Mesodermal cell (in vitro differentiated cells): ENCODE measurements at regions not wholly inside any gene's neighbourhood (a gene's known extent, or its start where the extent isn't known, plus 50 kb on each side); places are given as distances from the start of the nearest gene placed in this dataset.

Experiments used
- H3K27ac ChIP-seq: 2 replicates; pipeline ENCODE4 v1.7.0; 2013; ENCODE audit warnings: mild to moderate bottlenecking, low read depth, low read length, moderate library complexity; ENCODE audit not compliant: severe bottlenecking
- H3K36me3 ChIP-seq: 2 replicates; pipeline ENCODE4 v1.7.1; 2013; ENCODE audit warnings: mild to moderate bottlenecking, low read length, moderate library complexity; ENCODE audit not compliant: control insufficient read depth, insufficient read depth
- H3K4me1 ChIP-seq: one replicate; pipeline ENCODE4 v1.7.1; 2013; ENCODE audit warnings: mild to moderate bottlenecking, low read length; ENCODE audit not compliant: insufficient read depth, control insufficient read depth, poor library complexity, severe bottlenecking
- H3K4me3 ChIP-seq: 2 replicates; pipeline ENCODE4 v1.7.0; 2013; ENCODE audit warnings: low read length, control low read depth, mild to moderate bottlenecking; ENCODE audit not compliant: insufficient read depth, poor library complexity, severe bottlenecking; ENCODE audit errors: extremely low read depth
- H3K9me3 ChIP-seq: 2 replicates; pipeline ENCODE4 v1.7.1; 2013; ENCODE audit warnings: mild to moderate bottlenecking, low read length, moderate library complexity; ENCODE audit not compliant: control insufficient read depth
- WGBS, 2 experiments: methylation state at CpG; one replicate each; pipeline ENCODE4 v1.1.5; 2013; ENCODE audit warnings: missing lambda C conversion rate in 2 of 2; ENCODE audit not compliant: insufficient coverage in 2 of 2; 5-methylcytosine and 5-hydroxymethylcytosine counted together

DNA sequence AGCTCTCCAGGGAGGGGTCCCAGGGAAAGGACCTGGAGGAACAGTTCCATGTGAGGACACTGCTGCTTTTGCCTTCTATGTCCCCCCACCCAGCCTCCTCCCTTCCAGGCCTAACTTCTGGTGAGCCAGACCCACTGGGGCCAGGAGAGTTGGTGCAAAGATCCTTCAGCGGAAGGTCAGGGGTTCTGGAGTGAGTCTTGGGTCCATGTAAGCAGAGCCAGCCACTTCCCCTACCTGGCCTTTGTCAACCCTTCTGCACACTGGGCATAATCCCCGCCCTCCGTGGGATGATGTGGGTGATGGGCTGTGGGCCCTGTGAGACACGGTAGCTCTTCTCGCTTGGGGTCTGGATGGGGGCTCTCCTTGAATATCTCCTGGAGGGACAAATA, 76.9 kb downstream of the RHOB start:
- 100% methylated on average over 1 of the region's 5 CpGs; no CpG with 5 or more reads in 1 of the 2 experiments for WGBS, 2 experiments
- Histone ChIP-seq H3K36me3 (no peaks in the 10 kb centered on the region), H3K4me1 (peaks cover 36% of the 10 kb centered on the region), H3K4me3 (no peak overlapping the region), H3K27ac (no peak overlapping the region), H3K9me3 (peaks cover 3% of the 10 kb centered on the region)

GRCh38 chr2:20524412-20525040, 77.7 kb downstream of the RHOB start:
- Histone ChIP-seq H3K4me1 (peaks cover 36% of the 10 kb centered on the region), H3K4me3 (no peak overlapping the region), H3K9me3 (no peaks in the 10 kb centered on the region), H3K36me3 (no peaks in the 10 kb centered on the region), H3K27ac (peak overlapping the region; percentile 73)
- 69 to 71% methylated on average over 16 of the region's 16 CpGs for WGBS, 2 experiments

DNA sequence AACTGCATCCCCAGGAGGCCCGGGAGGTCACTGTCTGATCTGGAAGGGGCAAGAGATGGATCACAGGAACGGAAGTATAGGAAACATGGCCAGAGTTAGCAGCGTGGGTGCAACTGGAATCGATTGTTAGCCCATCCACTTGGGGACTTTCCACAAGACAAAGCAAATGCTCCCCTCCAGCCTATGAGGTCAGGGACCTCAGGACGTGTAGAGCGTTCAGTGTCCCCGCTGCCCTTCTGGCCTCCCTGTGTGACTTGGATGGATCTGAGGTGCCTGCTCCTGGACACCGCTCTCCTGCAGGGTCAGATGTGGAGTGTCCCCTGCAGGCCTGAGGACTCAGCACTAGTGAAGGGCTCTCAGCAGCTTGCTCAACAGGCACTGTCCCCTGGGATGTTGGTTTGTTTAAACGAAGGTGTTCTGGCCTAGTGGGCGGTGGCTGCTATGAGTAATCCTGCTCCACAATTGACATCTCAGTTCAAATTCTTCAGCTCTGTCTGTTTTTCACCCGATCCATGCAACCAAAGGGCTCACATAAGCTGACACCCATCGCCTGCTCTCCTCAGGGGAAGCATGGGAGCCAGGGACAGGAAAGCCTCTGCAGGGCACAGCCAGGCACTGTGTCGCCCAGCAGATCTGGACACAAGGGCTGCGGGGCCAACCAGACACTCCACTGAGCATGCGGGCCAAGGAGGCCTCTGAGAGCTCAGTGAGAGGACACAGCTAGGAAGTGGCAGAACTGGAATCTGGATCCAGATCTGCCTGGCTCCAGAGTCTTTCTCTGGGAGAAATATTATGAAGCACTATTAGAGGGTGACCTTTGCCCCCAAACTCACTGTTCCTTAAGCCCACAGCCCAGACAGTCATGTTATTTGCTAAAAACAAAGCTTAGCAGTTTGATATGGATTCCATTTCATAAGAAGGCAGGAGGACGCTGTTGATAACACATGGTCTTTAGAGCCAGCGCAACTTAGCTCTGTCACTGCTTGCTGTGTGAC, 78.5 kb downstream of the RHOB start:
- 85 to 90% methylated on average over 15 to 16 of the region's 17 CpGs for WGBS, 2 experiments

DNA sequence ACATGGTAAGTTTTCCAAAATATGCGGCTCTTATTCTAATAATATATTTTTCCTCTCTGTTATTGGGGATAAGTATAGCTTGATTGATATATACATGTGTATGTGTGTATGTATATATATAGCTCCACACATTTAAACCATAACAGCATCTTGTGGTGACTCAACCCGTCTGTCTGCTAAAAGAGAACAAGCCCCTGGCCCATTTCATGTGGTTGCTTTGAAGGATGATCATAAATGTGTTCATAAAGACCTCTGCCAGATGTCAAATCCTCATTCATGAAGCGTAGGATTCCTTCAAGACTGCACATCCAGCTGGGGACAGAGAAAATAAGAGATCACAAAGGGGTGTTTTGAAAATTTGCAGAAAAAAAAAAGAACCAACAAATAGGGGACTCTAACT, 79.3 kb downstream of the RHOB start:
- H3K36me3 ChIP-seq: no peaks in the 10 kb centered on the region
- WGBS, 2 experiments: 60% methylated on average over 1 of the region's 3 CpGs; no CpG with 5 or more reads in 1 of the 2 experiments
- no peak overlapping the region for H3K27ac ChIP-seq
- no peaks in the 10 kb centered on the region for H3K9me3 ChIP-seq
- no peak overlapping the region for H3K4me3 ChIP-seq
- peaks cover 35% of the 10 kb centered on the region for H3K4me1 ChIP-seq

More for the DNA sequence above, 78.5 kb downstream of the RHOB start:
- H3K4me1 ChIP-seq: peaks cover 32% of the 10 kb centered on the region
- H3K27ac ChIP-seq: peak overlapping the region; percentile 73
- no peaks in the 10 kb centered on the region for H3K9me3 ChIP-seq
- no peaks in the 10 kb centered on the region for H3K36me3 ChIP-seq
- H3K4me3 ChIP-seq: no peak overlapping the region

GRCh38 chr2:20526708-20527107, 79.8 kb downstream of the RHOB start:
- no peaks in the 10 kb centered on the region for H3K36me3 ChIP-seq
- no peak overlapping the region for H3K4me3 ChIP-seq
- 87 to 94% methylated on average over 4 of the region's 5 CpGs for WGBS, 2 experiments
- peaks cover 35% of the 10 kb centered on the region for H3K4me1 ChIP-seq
- no peak overlapping the region for H3K27ac ChIP-seq
- no peaks in the 10 kb centered on the region for H3K9me3 ChIP-seq

DNA sequence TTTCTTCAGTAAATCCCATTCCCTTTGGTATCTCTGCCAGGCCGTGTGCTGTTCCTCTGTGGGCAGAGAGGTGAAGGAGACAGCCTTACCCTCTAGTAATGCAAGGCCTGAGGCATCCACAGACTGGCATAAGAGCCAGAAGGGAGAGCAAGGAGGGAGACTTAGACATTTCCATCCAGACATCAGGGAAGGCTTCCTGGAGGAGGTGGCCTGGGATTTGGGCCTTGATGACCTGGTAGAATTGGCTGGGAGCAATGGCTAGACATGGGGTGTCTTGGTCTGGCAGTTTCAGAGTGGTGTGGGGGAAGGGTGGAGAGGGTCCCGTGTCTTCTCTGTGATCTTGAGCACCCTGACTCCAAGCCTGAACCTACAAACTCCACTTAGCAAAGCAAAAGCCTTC, 81.8 kb downstream of the RHOB start:
- H3K4me1 ChIP-seq: peaks cover 45% of the 10 kb centered on the region
- no peaks in the 10 kb centered on the region for H3K36me3 ChIP-seq
- no peaks in the 10 kb centered on the region for H3K9me3 ChIP-seq
- WGBS, 2 experiments: 94% methylated on average over 2 of the region's 2 CpGs; no CpG with 5 or more reads in 1 of the 2 experiments
- no peak overlapping the region for H3K27ac ChIP-seq
- H3K4me3 ChIP-seq: no peak overlapping the region

DNA sequence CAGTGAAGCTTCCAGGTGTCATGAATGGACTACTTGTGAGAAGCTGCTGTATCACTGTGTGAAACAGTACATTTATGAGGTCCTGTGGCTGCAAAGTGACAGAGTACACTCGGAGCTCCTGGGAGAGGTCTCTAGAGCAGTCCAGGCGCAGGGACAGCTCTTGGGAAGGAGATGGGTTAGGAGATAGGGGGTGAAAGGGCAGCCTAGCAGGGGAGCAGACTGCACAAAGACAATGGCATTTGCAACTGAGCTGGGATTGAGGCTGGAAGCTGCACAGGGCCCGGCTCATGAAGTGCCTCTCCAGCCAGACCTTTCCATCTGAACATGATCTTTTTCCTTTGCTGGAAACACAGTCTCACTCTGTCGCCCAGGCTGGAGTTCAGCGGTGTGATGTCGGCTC, 83.6 kb downstream of the RHOB start:
- 71 to 81% methylated on average over 6 of the region's 6 CpGs for WGBS, 2 experiments
- peaks cover 45% of the 10 kb centered on the region for H3K4me1 ChIP-seq
- no peak overlapping the region for H3K27ac ChIP-seq
- no peaks in the 10 kb centered on the region for H3K36me3 ChIP-seq
- no peaks in the 10 kb centered on the region for H3K9me3 ChIP-seq
- no peak overlapping the region for H3K4me3 ChIP-seq

- no peak overlapping the region for H3K4me3 ChIP-seq
- no peaks in the 10 kb centered on the region for H3K9me3 ChIP-seq
- peaks cover 41% of the 10 kb centered on the region for H3K4me1 ChIP-seq
- H3K27ac ChIP-seq: no peak overlapping the region
- 91 to 96% methylated on average over 5 to 6 of the region's 8 CpGs for WGBS, 2 experiments
- H3K36me3 ChIP-seq: no peaks in the 10 kb centered on the region
Observed at GRCh38 chr2:20531633-20532262, 84.9 kb downstream of the RHOB start.

DNA sequence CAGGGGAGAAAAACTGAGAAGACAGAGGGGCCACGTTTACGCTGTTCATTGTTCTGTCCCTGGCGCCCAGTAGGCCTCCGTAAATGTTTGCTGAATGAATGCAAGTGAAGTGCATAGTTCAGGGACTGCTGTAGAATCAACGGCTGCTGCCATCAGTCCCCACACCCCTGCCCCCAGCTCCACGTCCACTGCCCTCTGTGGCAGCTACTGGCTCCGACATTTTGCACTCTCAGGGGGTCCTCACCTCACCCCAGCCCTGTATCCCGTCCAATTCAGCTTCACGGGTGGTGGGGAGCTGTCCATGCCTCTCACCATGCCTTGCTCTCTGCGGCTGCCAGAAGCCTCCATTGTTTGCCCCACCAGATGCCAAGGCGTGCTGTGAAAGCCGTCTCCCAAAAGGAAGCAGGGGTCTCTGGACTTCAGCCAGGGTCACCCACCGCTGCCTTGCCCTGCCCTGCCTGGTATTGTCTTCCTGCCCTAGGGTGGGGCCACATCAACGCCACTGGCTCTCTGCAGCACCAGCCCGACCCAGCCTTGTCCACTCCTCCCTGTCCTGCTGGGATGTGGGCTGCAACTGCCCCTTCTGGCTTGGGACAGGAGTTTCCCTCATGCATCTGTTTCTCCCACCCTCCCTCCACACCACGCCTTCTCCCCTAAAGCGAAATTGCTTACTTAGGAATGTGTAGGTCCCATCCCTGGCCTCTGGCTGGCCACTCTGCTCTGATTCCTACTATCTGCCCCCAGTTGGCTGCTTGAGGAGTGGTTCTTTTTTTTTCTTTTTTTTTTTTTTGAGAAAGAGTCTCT, 86.0 kb downstream of the RHOB start:
- no peak overlapping the region for H3K27ac ChIP-seq

GRCh38 chr2:20533993-20534622, 87.2 kb downstream of the RHOB start:
- WGBS, 2 experiments: 95 to 99% methylated on average over 10 of the region's 10 CpGs
- Histone ChIP-seq H3K4me3 (no peak overlapping the region), H3K4me1 (peaks cover 44% of the 10 kb centered on the region)

More for the DNA sequence above, 86.0 kb downstream of the RHOB start:
- 89 to 95% methylated on average over 13 to 15 of the region's 17 CpGs for WGBS, 2 experiments
- Histone ChIP-seq H3K4me1 (peaks cover 43% of the 10 kb centered on the region), H3K9me3 (no peaks in the 10 kb centered on the region), H3K36me3 (no peaks in the 10 kb centered on the region), H3K4me3 (no peak overlapping the region)

More at GRCh38 chr2:20533993-20534622, 87.2 kb downstream of the RHOB start:
- H3K27ac ChIP-seq: no peak overlapping the region
- no peaks in the 10 kb centered on the region for H3K36me3 ChIP-seq
- H3K9me3 ChIP-seq: no peaks in the 10 kb centered on the region
